ENCODE measurements at regions not wholly inside any gene's neighbourhood (a gene's known extent, or its start where the extent isn't known, plus 50 kb on each side); places are given as distances from the start of the nearest gene placed in this dataset.

GRCh38 chr5:12477554-12477953 is 573.3 kb upstream of the CTNND2 start:
- no peak for TF ChIP-seq CTCF (IDR thresholded peaks at IDR 0.05; ENCODE audit: borderline replicate concordance, extremely low read depth, low read length, poor library complexity, severe bottlenecking)
- TF ChIP-seq EZH2 (IDR thresholded peaks at IDR 0.05; ENCODE audit: borderline replicate concordance, low read depth, low read length, severe bottlenecking) = no peak
- DNase-seq (no peak), ATAC-seq (ENCODE audit: insufficient read depth, low read depth) (no peak)
- Histone ChIP-seq H3K4me2 (ENCODE audit: insufficient read depth, low read length) (no peak overlapping the region), H3K27ac (ENCODE audit: low read length) (no peak overlapping the region), H3K4me3 (ENCODE audit: low read depth in 1 of 2, low read length in 2 of 2) (no peak overlapping the region), H3K27me3 (ENCODE audit: insufficient read depth, low read length, poor library complexity) (no peaks in the 10 kb centered on the region), H4K20me1 (ENCODE audit: insufficient read depth, low read length) (no peaks in the 10 kb centered on the region), H3K9ac (ENCODE audit: low read depth, low read length) (no peak overlapping the region), H3K36me3 (ENCODE audit: insufficient read depth, low read length) (no peaks in the 10 kb centered on the region), H3K4me1 (ENCODE audit: insufficient read depth, low read length) (no peaks in the 10 kb centered on the region), H3K79me2 (ENCODE audit: insufficient read depth, low read length) (no peaks in the 10 kb centered on the region), H2AFZ (ENCODE audit: low read depth, low read length) (no peak overlapping the region), H3K9me3 (ENCODE audit: insufficient read depth, low read length, severe bottlenecking) (no peaks in the 10 kb centered on the region)

GRCh38 chr5:12467799-12468198 is 563.6 kb upstream of the CTNND2 start:
- Histone ChIP-seq H3K4me3 (ENCODE audit: low read depth in 1 of 2, low read length in 2 of 2) (no peak overlapping the region), H2AFZ (ENCODE audit: low read depth, low read length) (no peak overlapping the region), H3K4me1 (ENCODE audit: insufficient read depth, low read length) (no peaks in the 10 kb centered on the region), H3K27ac (ENCODE audit: low read length) (no peak overlapping the region), H3K9me3 (ENCODE audit: insufficient read depth, low read length, severe bottlenecking) (no peaks in the 10 kb centered on the region), H3K79me2 (ENCODE audit: insufficient read depth, low read length) (no peaks in the 10 kb centered on the region), H3K9ac (ENCODE audit: low read depth, low read length) (no peak overlapping the region), H4K20me1 (ENCODE audit: insufficient read depth, low read length) (no peaks in the 10 kb centered on the region), H3K4me2 (ENCODE audit: insufficient read depth, low read length) (no peak overlapping the region), H3K36me3 (ENCODE audit: insufficient read depth, low read length) (no peaks in the 10 kb centered on the region), H3K27me3 (ENCODE audit: insufficient read depth, low read length, poor library complexity) (no peaks in the 10 kb centered on the region)
- no peak for TF ChIP-seq EZH2 (IDR thresholded peaks at IDR 0.05; ENCODE audit: borderline replicate concordance, low read depth, low read length, severe bottlenecking)
- TF ChIP-seq CTCF (IDR thresholded peaks at IDR 0.05; ENCODE audit: borderline replicate concordance, extremely low read depth, low read length, poor library complexity, severe bottlenecking) = no peak
- ATAC-seq (ENCODE audit: insufficient read depth, low read depth) (no peak), DNase-seq (no peak)

- H3K4me3 ChIP-seq (ENCODE audit: low read depth in 1 of 2, low read length in 2 of 2) = no peak overlapping the region
- DNase-seq (no peak), ATAC-seq (ENCODE audit: insufficient read depth, low read depth) (no peak)
- H3K9ac ChIP-seq (ENCODE audit: low read depth, low read length) = no peak overlapping the region
- H3K4me2 ChIP-seq (ENCODE audit: insufficient read depth, low read length) = no peak overlapping the region
- H3K9me3 ChIP-seq (ENCODE audit: insufficient read depth, low read length, severe bottlenecking) = no peaks in the 10 kb centered on the region
- no peaks in the 10 kb centered on the region for H3K4me1 ChIP-seq (ENCODE audit: insufficient read depth, low read length)
- no peaks in the 10 kb centered on the region for H3K27me3 ChIP-seq (ENCODE audit: insufficient read depth, low read length, poor library complexity)
- H3K27ac ChIP-seq (ENCODE audit: low read length) = no peak overlapping the region
- H3K36me3 ChIP-seq (ENCODE audit: insufficient read depth, low read length) = no peaks in the 10 kb centered on the region
- no peaks in the 10 kb centered on the region for H4K20me1 ChIP-seq (ENCODE audit: insufficient read depth, low read length)
- H3K79me2 ChIP-seq (ENCODE audit: insufficient read depth, low read length) = no peaks in the 10 kb centered on the region
- H2AFZ ChIP-seq (ENCODE audit: low read depth, low read length) = no peak overlapping the region
- TF ChIP-seq EZH2 (IDR thresholded peaks at IDR 0.05; ENCODE audit: borderline replicate concordance, low read depth, low read length, severe bottlenecking) (no peak), CTCF (IDR thresholded peaks at IDR 0.05; ENCODE audit: borderline replicate concordance, extremely low read depth, low read length, poor library complexity, severe bottlenecking) (no peak)
Observed at GRCh38 chr5:12460493-12461261, 556.4 kb upstream of the CTNND2 start.
